Mesendoderm (in vitro differentiated cells): ENCODE measurements at regions not wholly inside any gene's neighbourhood (a gene's known extent, or its start where the extent isn't known, plus 50 kb on each side); places are given as distances from the start of the nearest gene placed in this dataset.

Experiments used
- DNase-seq: peaks from one replicate; pipeline ENCODE4 v3.0.0; 2013
- H2AK5ac ChIP-seq: 2 replicates; pipeline ENCODE4 v1.6.1; 2013; ENCODE audit warnings: low read length, inconsistent platforms
- H2BK120ac ChIP-seq: 2 replicates; pipeline ENCODE4 v1.6.1; 2013; ENCODE audit warnings: low read depth, mild to moderate bottlenecking, low read length, moderate library complexity, mixed read lengths
- H2BK15ac ChIP-seq: replicated peaks from 2 replicates; pipeline ENCODE4 v1.6.1; 2013; ENCODE audit warnings: low read depth, mild to moderate bottlenecking, moderate library complexity
- H2BK5ac ChIP-seq: 2 replicates; pipeline ENCODE4 v1.6.1; 2013; ENCODE audit warnings: low read length, inconsistent platforms
- H3K18ac ChIP-seq: 2 replicates; pipeline ENCODE4 v1.6.1; 2013; ENCODE audit warnings: mild to moderate bottlenecking, low read length, mixed read lengths
- H3K23ac ChIP-seq: one replicate; pipeline ENCODE4 v1.6.1; 2013; ENCODE audit warnings: low read length
- H3K27ac ChIP-seq: 2 replicates; pipeline ENCODE4 v1.5.1; 2013; ENCODE audit warnings: low read depth, mild to moderate bottlenecking, inconsistent platforms, low read length, moderate library complexity
- H3K27me3 ChIP-seq: 2 replicates; pipeline ENCODE4 v1.6.1; 2013; ENCODE audit warnings: low read length, control low read depth, mild to moderate bottlenecking, inconsistent platforms; ENCODE audit not compliant: insufficient read depth, poor library complexity
- H3K36me3 ChIP-seq: 2 replicates; pipeline ENCODE4 v1.6.1; 2013; ENCODE audit warnings: low read length, inconsistent platforms; ENCODE audit not compliant: control insufficient read depth, insufficient read depth
- H3K4ac ChIP-seq: one replicate; pipeline ENCODE4 v1.6.1; 2013; ENCODE audit warnings: low read depth, mild to moderate bottlenecking, low read length, moderate library complexity
- H3K4me1 ChIP-seq: 2 replicates; pipeline ENCODE4 v1.6.1; 2013; ENCODE audit warnings: low read depth, low read length, inconsistent platforms; ENCODE audit not compliant: control insufficient read depth
- H3K4me2 ChIP-seq: 2 replicates; pipeline ENCODE4 v1.6.1; 2013; ENCODE audit warnings: low read length
- H3K4me3 ChIP-seq: 2 replicates; pipeline ENCODE4 v1.5.1; 2013; ENCODE audit warnings: mild to moderate bottlenecking, low read length
- H3K56ac ChIP-seq: one replicate; pipeline ENCODE4 v1.6.1; 2013; ENCODE audit warnings: low read length
- H3K79me1 ChIP-seq: 2 replicates; pipeline ENCODE4 v1.6.1; 2013; ENCODE audit warnings: low read length, inconsistent platforms
- H3K79me2 ChIP-seq: 2 replicates; pipeline ENCODE4 v1.6.1; 2013; ENCODE audit warnings: mild to moderate bottlenecking, low read length; ENCODE audit not compliant: control insufficient read depth, insufficient read depth
- H3K9ac ChIP-seq: 2 replicates; pipeline ENCODE4 v1.6.1; 2013; ENCODE audit warnings: low read length, inconsistent platforms
- H4K5ac ChIP-seq: one replicate; pipeline ENCODE4 v1.6.1; 2013; ENCODE audit warnings: low read length
- H4K8ac ChIP-seq: one replicate; pipeline ENCODE4 v1.6.1; 2013; ENCODE audit warnings: low read depth, mild to moderate bottlenecking, control low read depth, low read length, moderate library complexity
- WGBS: extraction: QIAGEN DNeasy Blood & Tissue Kit; methylation state at CpG from one replicate; pipeline ENCODE4 v1.1.7; 2013; ENCODE audit warnings: low lambda C conversion rate, missing lambda C conversion rate; ENCODE audit not compliant: insufficient coverage; ENCODE audit errors: extremely low coverage; 5-methylcytosine and 5-hydroxymethylcytosine counted together

DNA sequence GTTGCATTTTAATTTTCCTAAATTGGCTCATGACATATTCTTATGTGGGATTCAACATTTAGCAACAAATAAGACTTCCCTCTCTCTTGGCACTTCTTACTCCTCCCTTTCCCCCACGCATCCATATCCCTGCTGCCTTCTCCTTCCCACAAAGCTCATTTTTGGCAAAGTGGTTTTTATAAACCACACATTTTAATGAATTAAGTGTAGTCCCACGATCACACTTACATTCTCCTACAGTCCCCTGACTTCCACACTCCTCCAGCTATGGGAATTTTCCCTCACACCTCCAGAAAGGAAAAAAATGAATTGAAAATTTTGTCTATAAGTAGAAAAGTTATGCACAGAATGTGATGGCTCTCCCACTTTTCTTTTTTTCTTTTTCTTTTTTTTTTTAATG, 345.0 kb downstream of the CD83 start:
- Histone ChIP-seq H3K36me3 (no peaks in the 10 kb centered on the region), H3K56ac (no peak overlapping the region), H3K9ac (no peak overlapping the region), H3K4ac (no peak overlapping the region), H3K27ac (no peak overlapping the region), H3K79me1 (no peaks in the 10 kb centered on the region), H3K18ac (no peak overlapping the region), H3K79me2 (no peaks in the 10 kb centered on the region), H3K4me1 (no peaks in the 10 kb centered on the region), H2BK120ac (no peak overlapping the region), H2AK5ac (no peak overlapping the region), H2BK15ac (no peak overlapping the region), H4K5ac (no peak overlapping the region), H3K4me2 (no peak overlapping the region), H2BK5ac (no peak overlapping the region), H3K4me3 (no peak overlapping the region), H3K23ac (no peak overlapping the region), H3K27me3 (no peaks in the 10 kb centered on the region), H4K8ac (no peak overlapping the region)
- DNase-seq = no peak
- no CpG with 5 or more reads among the region's 2 CpGs for WGBS

- no peak for DNase-seq
- no peaks in the 10 kb centered on the region for H3K27me3 ChIP-seq
- no peak overlapping the region for H3K18ac ChIP-seq
- no peak overlapping the region for H3K9ac ChIP-seq
- no peaks in the 10 kb centered on the region for H3K79me1 ChIP-seq
- no peak overlapping the region for H3K4me3 ChIP-seq
- H3K79me2 ChIP-seq = no peaks in the 10 kb centered on the region
- H3K36me3 ChIP-seq = no peaks in the 10 kb centered on the region
- WGBS = no CpG with 5 or more reads among the region's 6 CpGs
- no peak overlapping the region for H4K8ac ChIP-seq
- H3K4me2 ChIP-seq = no peak overlapping the region
- no peak overlapping the region for H2BK120ac ChIP-seq
- no peaks in the 10 kb centered on the region for H3K4me1 ChIP-seq
- no peak overlapping the region for H3K23ac ChIP-seq
- H3K27ac ChIP-seq = no peak overlapping the region
- H2BK5ac ChIP-seq = no peak overlapping the region
- H3K56ac ChIP-seq = no peak overlapping the region
- H4K5ac ChIP-seq = no peak overlapping the region
- H2BK15ac ChIP-seq = no peak overlapping the region
- no peak overlapping the region for H2AK5ac ChIP-seq
- no peak overlapping the region for H3K4ac ChIP-seq
Observed at GRCh38 chr6:14463110-14463509, 345.5 kb downstream of the CD83 start.

GRCh38 chr6:14464055-14464454, 346.5 kb downstream of the CD83 start:
- Histone ChIP-seq H3K4me1 (no peaks in the 10 kb centered on the region), H4K5ac (no peak overlapping the region), H3K79me2 (no peaks in the 10 kb centered on the region), H3K23ac (no peak overlapping the region), H3K9ac (no peak overlapping the region), H3K4me3 (no peak overlapping the region), H2BK5ac (no peak overlapping the region), H3K4me2 (no peak overlapping the region), H4K8ac (no peak overlapping the region), H2BK15ac (no peak overlapping the region), H3K18ac (no peak overlapping the region), H3K4ac (no peak overlapping the region), H3K27ac (no peak overlapping the region), H3K79me1 (no peaks in the 10 kb centered on the region), H3K36me3 (no peaks in the 10 kb centered on the region), H3K56ac (no peak overlapping the region), H2AK5ac (no peak overlapping the region), H3K27me3 (no peaks in the 10 kb centered on the region), H2BK120ac (no peak overlapping the region)
- peak; percentile 77 for DNase-seq
- WGBS = no CpG with 5 or more reads among the region's 5 CpGs

GRCh38 chr6:14464716-14465115, 347.1 kb downstream of the CD83 start:
- Histone ChIP-seq H3K79me1 (no peaks in the 10 kb centered on the region), H3K79me2 (no peaks in the 10 kb centered on the region), H3K18ac (no peak overlapping the region), H3K4me1 (no peaks in the 10 kb centered on the region), H3K4ac (no peak overlapping the region), H2BK120ac (no peak overlapping the region), H4K8ac (no peak overlapping the region), H3K27me3 (no peaks in the 10 kb centered on the region), H2BK5ac (no peak overlapping the region), H3K4me2 (no peak overlapping the region), H2BK15ac (no peak overlapping the region), H3K27ac (no peak overlapping the region), H4K5ac (no peak overlapping the region), H3K9ac (no peak overlapping the region), H3K36me3 (no peaks in the 10 kb centered on the region), H2AK5ac (no peak overlapping the region), H3K23ac (no peak overlapping the region), H3K56ac (no peak overlapping the region), H3K4me3 (no peak overlapping the region)
- no CpG with 5 or more reads among the region's 2 CpGs for WGBS
- DNase-seq = no peak

DNA sequence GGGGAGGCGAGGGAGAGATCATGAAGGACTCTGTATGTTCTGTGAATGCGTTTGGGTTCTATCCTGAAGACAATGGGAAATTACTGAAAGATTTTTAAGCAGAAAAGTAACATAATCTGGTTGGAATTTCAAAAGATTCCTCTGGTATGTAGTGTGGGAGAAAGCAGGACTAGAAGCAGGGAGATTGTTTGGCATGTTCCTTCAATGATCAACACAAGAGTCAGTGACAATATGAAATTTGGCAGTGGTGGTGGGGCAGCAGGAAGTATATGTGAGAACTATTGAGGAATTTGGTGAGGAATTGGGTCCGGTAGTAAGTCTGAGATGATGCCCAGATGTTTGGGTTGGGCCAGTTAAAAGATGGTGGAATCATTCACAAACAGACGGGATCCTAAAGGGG, 348.7 kb downstream of the CD83 start:
- Histone ChIP-seq H3K4me3 (no peak overlapping the region), H3K9ac (no peak overlapping the region), H3K4me1 (no peaks in the 10 kb centered on the region), H3K4ac (no peak overlapping the region), H4K5ac (no peak overlapping the region), H3K79me2 (no peaks in the 10 kb centered on the region), H3K27me3 (no peaks in the 10 kb centered on the region), H2AK5ac (no peak overlapping the region), H3K36me3 (no peaks in the 10 kb centered on the region), H2BK5ac (no peak overlapping the region), H3K18ac (no peak overlapping the region), H3K56ac (no peak overlapping the region), H3K27ac (no peak overlapping the region), H3K23ac (no peak overlapping the region), H3K79me1 (no peaks in the 10 kb centered on the region), H2BK15ac (no peak overlapping the region), H4K8ac (no peak overlapping the region), H3K4me2 (no peak overlapping the region), H2BK120ac (no peak overlapping the region)
- WGBS = no CpG with 5 or more reads among the region's 4 CpGs
- DNase-seq = no peak

DNA sequence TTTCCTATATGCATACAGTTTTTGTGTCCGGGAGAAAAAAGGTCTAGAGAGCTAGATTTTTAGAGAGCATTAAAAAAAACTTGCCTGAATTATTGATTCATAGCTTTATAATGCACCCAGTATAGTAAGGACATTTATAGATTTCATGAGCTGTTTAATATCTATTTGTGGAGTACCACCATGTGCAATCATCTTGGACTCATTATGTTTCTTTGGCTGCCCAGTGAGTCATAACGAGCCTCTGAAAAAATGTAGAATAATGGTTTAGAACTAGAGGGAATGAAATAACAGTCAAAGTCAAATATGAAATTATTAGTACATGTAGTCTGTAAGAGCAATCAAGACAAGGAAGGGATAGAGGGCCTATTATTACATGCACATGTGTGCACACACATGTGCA, 350.0 kb downstream of the CD83 start:
- H3K79me2 ChIP-seq = no peaks in the 10 kb centered on the region
- no peak overlapping the region for H4K5ac ChIP-seq
- WGBS = no CpG with 5 or more reads among the region's 2 CpGs
- H3K27me3 ChIP-seq = no peaks in the 10 kb centered on the region
- no peak overlapping the region for H4K8ac ChIP-seq
- no peak overlapping the region for H2BK120ac ChIP-seq
- H3K56ac ChIP-seq = no peak overlapping the region
- no peak overlapping the region for H3K4me3 ChIP-seq
- no peak overlapping the region for H2BK5ac ChIP-seq
- H3K36me3 ChIP-seq = no peaks in the 10 kb centered on the region
- DNase-seq = no peak
- no peak overlapping the region for H2AK5ac ChIP-seq
- H3K18ac ChIP-seq = no peak overlapping the region
- H3K4me1 ChIP-seq = no peaks in the 10 kb centered on the region
- no peak overlapping the region for H3K9ac ChIP-seq
- no peak overlapping the region for H3K23ac ChIP-seq
- H3K4me2 ChIP-seq = no peak overlapping the region
- no peaks in the 10 kb centered on the region for H3K79me1 ChIP-seq
- H3K27ac ChIP-seq = no peak overlapping the region
- no peak overlapping the region for H2BK15ac ChIP-seq
- no peak overlapping the region for H3K4ac ChIP-seq
